IMR-90 (cell line): ENCODE measurements at regions not wholly inside any gene's neighbourhood (a gene's known extent, or its start where the extent isn't known, plus 50 kb on each side); places are given as distances from the start of the nearest gene placed in this dataset.

Experiments used
- ATAC-seq: fragments of 200-7000 bp; cut with Tn5 transposase; 2 replicates; pipeline ENCODE4 v1.9.1; 2020; ENCODE audit warnings: low read depth, mild to moderate bottlenecking, moderate library complexity
- BruUV-seq: library from RNA; stranded (reverse); fragments of 400-500 nt; replicated peaks from 2 replicates; lab custom pipeline; 2021; lab: Mats Ljungman, UMichigan
- CTCF ChIA-PET: fragments of 300-600 bp; formaldehyde crosslinking; extraction: SDS; loops from one replicate; lab custom pipeline; 2021; ENCODE audit warnings: antibody characterized with exemption; lab: Yijun Ruan, JAX
- POLR2A ChIA-PET: fragments of 300-600 bp; sonication (Branson Sonifier 250); formaldehyde crosslinking; loops from one replicate; lab custom pipeline; 2022; ENCODE audit warnings: antibody characterized with exemption; ENCODE audit not compliant: unreplicated experiment; lab: Charles Lee
- DNase-seq: peaks from one replicate; pipeline ENCODE4 v3.0.0; 2013
- H2AFZ ChIP-seq: replicated peaks from 2 replicates; pipeline ENCODE3; 2013; ENCODE audit warnings: low read length, mild to moderate bottlenecking; ENCODE audit not compliant: poor library complexity
- H2AK5ac ChIP-seq: 2 replicates; pipeline ENCODE4 v1.6.1; 2013; ENCODE audit warnings: low read depth, low read length, inconsistent platforms
- H2AK9ac ChIP-seq: replicated peaks from 2 replicates; pipeline ENCODE3; 2013; ENCODE audit warnings: mild to moderate bottlenecking, low read depth, low read length, moderate library complexity; ENCODE audit not compliant: poor library complexity
- H2BK120ac ChIP-seq: 2 replicates; pipeline ENCODE4 v1.6.1; 2013; ENCODE audit warnings: low read depth, low read length, inconsistent platforms
- H2BK15ac ChIP-seq: 3 replicates; pipeline ENCODE4 v1.6.1; 2013; ENCODE audit warnings: low read depth, low read length, inconsistent platforms
- H2BK20ac ChIP-seq: 2 replicates; pipeline ENCODE4 v1.6.1; 2013; ENCODE audit warnings: low read depth, mild to moderate bottlenecking, inconsistent platforms, low read length, moderate library complexity
- H2BK5ac ChIP-seq: 2 replicates; pipeline ENCODE4 v1.6.1; 2013; ENCODE audit warnings: mild to moderate bottlenecking, low read depth, low read length, inconsistent platforms; ENCODE audit not compliant: poor library complexity, severe bottlenecking
- H3K14ac ChIP-seq: replicated peaks from 2 replicates; pipeline ENCODE4 v1.6.1; 2013; ENCODE audit warnings: low read depth, low read length, inconsistent platforms
- H3K18ac ChIP-seq: 2 replicates; pipeline ENCODE4 v1.6.1; 2013; ENCODE audit warnings: low read depth, low read length, control low read depth
- H3K23ac ChIP-seq: 2 replicates; pipeline ENCODE4 v1.6.1; 2013; ENCODE audit warnings: low read depth, low read length, inconsistent platforms
- H3K27ac ChIP-seq: 2 replicates; pipeline ENCODE4 v1.5.1; 2013; ENCODE audit warnings: mild to moderate bottlenecking, control low read depth, low read length; ENCODE audit not compliant: insufficient read depth
- H3K27me3 ChIP-seq: 2 replicates; pipeline ENCODE4 v1.6.1; 2013; ENCODE audit warnings: low read length; ENCODE audit not compliant: control insufficient read depth, insufficient read depth
- H3K36me3 ChIP-seq: 2 replicates; pipeline ENCODE4 v1.6.1; 2013; ENCODE audit warnings: low read length, mixed read lengths; ENCODE audit not compliant: control insufficient read depth, insufficient read depth
- H3K4ac ChIP-seq: 2 replicates; pipeline ENCODE4 v1.6.1; 2013; ENCODE audit warnings: low read depth, low read length, inconsistent platforms
- H3K4me1 ChIP-seq: 2 replicates; pipeline ENCODE4 v1.6.1; 2013; ENCODE audit warnings: low read length, mixed read lengths; ENCODE audit not compliant: control insufficient read depth, insufficient read depth
- H3K4me2 ChIP-seq: 2 replicates; pipeline ENCODE4 v1.6.1; 2013; ENCODE audit warnings: low read depth, mild to moderate bottlenecking, control low read depth, low read length, moderate library complexity
- H3K4me3 ChIP-seq: 2 replicates; pipeline ENCODE4 v1.5.1; 2013; ENCODE audit warnings: low read depth, mild to moderate bottlenecking, control low read depth, low read length, moderate library complexity; ENCODE audit not compliant: insufficient read depth
- H3K56ac ChIP-seq: 2 replicates; pipeline ENCODE4 v1.6.1; 2013; ENCODE audit warnings: low read length, inconsistent platforms; ENCODE audit not compliant: insufficient read depth; ENCODE audit errors: extremely low read depth
- H3K79me1 ChIP-seq, 2 experiments: 2 replicates each; pipeline ENCODE4 v1.6.1; 2013; ENCODE audit warnings: low read length in 2 of 2, inconsistent platforms in 1 of 2, low read depth in 1 of 2
- H3K9ac ChIP-seq: 2 replicates; pipeline ENCODE4 v1.6.1; 2013; ENCODE audit warnings: low read depth, low read length, control low read depth
- H3K9me1 ChIP-seq: 2 replicates; pipeline ENCODE4 v1.6.1; 2013; ENCODE audit warnings: low read length, inconsistent platforms; ENCODE audit not compliant: insufficient read depth
- H3K9me3 ChIP-seq: 2 replicates; pipeline ENCODE4 v1.6.1; 2013; ENCODE audit warnings: low read length; ENCODE audit not compliant: control insufficient read depth, insufficient read depth
- H4K20me1 ChIP-seq: 2 replicates; pipeline ENCODE4 v1.6.1; 2013; ENCODE audit warnings: low read length, inconsistent platforms; ENCODE audit not compliant: insufficient read depth
- H4K5ac ChIP-seq: 2 replicates; pipeline ENCODE4 v1.6.1; 2013; ENCODE audit warnings: mild to moderate bottlenecking, low read depth, low read length, control low read depth
- H4K8ac ChIP-seq, 2 experiments: 2 replicates each; pipeline ENCODE4 v1.6.1; 2013; ENCODE audit warnings: low read depth in 2 of 2, low read length in 2 of 2, control low read depth in 1 of 2, inconsistent platforms in 1 of 2
- H4K91ac ChIP-seq: 2 replicates; pipeline ENCODE4 v1.6.1; 2013; ENCODE audit warnings: low read depth, low read length, inconsistent platforms; ENCODE audit not compliant: insufficient read depth
- BHLHE40 ChIP-seq: fragments of 150-350 bp; IDR thresholded peaks from 2 replicates; pipeline ENCODE4 v1.6.1; 2016; ENCODE audit warnings: mild to moderate bottlenecking, low read depth, low read length
- MAFK ChIP-seq: IDR thresholded peaks from 2 replicates; pipeline ENCODE4 v1.6.1; 2012; ENCODE audit warnings: low read depth, low read length, improper control_type of control experiment
- NFE2L2 ChIP-seq: fragments of 150-350 bp; IDR thresholded peaks from 2 replicates; pipeline ENCODE4 v1.6.1; 2016; ENCODE audit warnings: low read depth, mild to moderate bottlenecking, low read length
- RAD21 ChIP-seq: IDR thresholded peaks from 2 replicates; pipeline ENCODE4 v1.6.1; 2012; ENCODE audit warnings: low read length, improper control_type of control experiment
- RFX5 ChIP-seq: IDR thresholded peaks from 2 replicates; pipeline ENCODE4 v1.8.0; 2012; ENCODE audit warnings: low read depth, mild to moderate bottlenecking, low read length, moderate library complexity
- SMC3 ChIP-seq: fragments of 150-350 bp; IDR thresholded peaks from 2 replicates; pipeline ENCODE4 v1.6.1; 2016; ENCODE audit warnings: low read depth, mild to moderate bottlenecking, antibody characterized with exemption, low read length, moderate library complexity
- USF2 ChIP-seq: fragments of 150-350 bp; IDR thresholded peaks from 2 replicates; pipeline ENCODE4 v1.6.1; 2017; ENCODE audit warnings: mild to moderate bottlenecking, antibody characterized with exemption, low read length, low read depth
- WGBS, 2 experiments: methylation state at CpG; one replicate each; pipeline versions ENCODE4 v1.1.5 to v1.1.7; 2013; ENCODE audit warnings: missing lambda C conversion rate in 2 of 2; ENCODE audit not compliant: insufficient read length in 1 of 2; ENCODE audit errors: extremely low coverage in 2 of 2; 5-methylcytosine and 5-hydroxymethylcytosine counted together
- dilution Hi-C: fragments of 300-500 bp; cut with HindIII; formaldehyde crosslinking; loops from one replicate; pipeline ENCODE4 v1.14.3; 2018; ENCODE audit warnings: low sequenced_read_pairs; ENCODE audit not compliant: unreplicated experiment
- in situ Hi-C: fragments of 300-500 bp; cut with MboI; formaldehyde crosslinking; loops from 3 replicates; pipeline ENCODE4 v1.14.3; 2019; ENCODE audit warnings: low sequenced_read_pairs, inconsistent platforms, mixed read lengths
- intact Hi-C: fragments of 100-400 bp; cut with micrococcal nuclease; formaldehyde crosslinking; loops from 2 replicates; pipeline ENCODE4 v1.10.0; 2022

- no peak overlapping the region for H3K27ac ChIP-seq
- dilution Hi-C loops (no loop called here), in situ Hi-C loops (no loop called here), intact Hi-C loops (no loop called here)
- H3K27me3 ChIP-seq = no peaks in the 10 kb centered on the region
- no CpG with 5 or more reads among the region's 2 CpGs for WGBS, 2 experiments
- H3K4ac ChIP-seq = no peak overlapping the region
- H2BK15ac ChIP-seq = no peak overlapping the region
- H2AK5ac ChIP-seq = no peak overlapping the region
- H4K8ac ChIP-seq = no peak overlapping the region
- H2BK20ac ChIP-seq = no peak overlapping the region
- H3K9me3 ChIP-seq = no peaks in the 10 kb centered on the region
- ATAC-seq (no peak), DNase-seq (no peak)
- H3K23ac ChIP-seq = no peak overlapping the region
- H2BK120ac ChIP-seq = no peak overlapping the region
- H3K18ac ChIP-seq = no peak overlapping the region
- no peak overlapping the region for H3K9ac ChIP-seq
- TF ChIP-seq SMC3 (no peak), RAD21 (no peak), MAFK (no peak), USF2 (no peak), RFX5 (no peak), NFE2L2 (no peak), BHLHE40 (no peak)
- no TSS peak for BruUV-seq
- POLR2A ChIA-PET = no interaction called here
- H3K4me2 ChIP-seq = no peak overlapping the region
- CTCF ChIA-PET = interaction anchor here (0.9 kb wide), 1 partner anchor 15 kb away, joined by 4 read pairs; no protein-coding TSS in a partner anchor
- no peaks in the 10 kb centered on the region for H4K20me1 ChIP-seq
- no peak overlapping the region for H2BK5ac ChIP-seq
- H3K79me1 ChIP-seq = peaks cover 0 to 3% of the 10 kb centered on the region in 2 experiments; a peak in 1 of 4 replicates
- H2AK9ac ChIP-seq = no peak overlapping the region
- no peak overlapping the region for H2AFZ ChIP-seq
- H3K56ac ChIP-seq = no peak overlapping the region
- peaks cover 3% of the 10 kb centered on the region for H3K9me1 ChIP-seq
- H4K91ac ChIP-seq = no peak overlapping the region
- H3K4me3 ChIP-seq = no peak overlapping the region
- H3K36me3 ChIP-seq = no peaks in the 10 kb centered on the region
- H3K14ac ChIP-seq = no peak overlapping the region
- H3K4me1 ChIP-seq = peaks cover 3% of the 10 kb centered on the region
- H4K5ac ChIP-seq = no peak overlapping the region
Measured at GRCh38 chr3:110804856-110805255, 266.8 kb upstream of the NECTIN3 start.
